ENCODE measurements at regions not wholly inside any gene's neighbourhood (a gene's known extent, or its start where the extent isn't known, plus 50 kb on each side); places are given as distances from the start of the nearest gene placed in this dataset.

DNA sequence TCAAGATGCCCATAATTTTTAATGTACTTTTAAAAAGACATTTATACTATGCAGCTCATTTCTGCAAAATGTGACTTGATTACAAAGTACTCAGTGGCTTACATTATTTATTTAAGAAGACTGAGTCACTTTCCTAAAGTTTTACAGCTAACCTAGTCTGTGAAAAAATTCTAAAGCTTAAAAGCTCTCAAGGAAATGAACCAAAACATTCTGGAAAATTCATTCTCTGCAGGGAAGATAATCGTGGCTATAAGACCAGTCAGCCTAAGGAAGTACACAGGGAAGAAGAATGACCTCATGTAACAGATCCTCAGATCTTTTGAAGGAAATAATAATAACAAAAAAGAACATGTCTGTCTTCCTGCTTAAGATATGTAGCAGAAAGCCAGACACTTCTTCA, 232.1 kb upstream of the STK17B start:
- no peaks in the 10 kb centered on the region for H4K20me1 ChIP-seq (ENCODE audit: control insufficient read depth, insufficient read depth, insufficient read length)
- H3K14ac ChIP-seq (ENCODE audit: insufficient read depth, low read length), result no peak overlapping the region
- H3K18ac ChIP-seq (ENCODE audit: insufficient read length, low read depth, low read length), result no peak overlapping the region
- no peak overlapping the region for H2BK20ac ChIP-seq (ENCODE audit: low read depth, low read length, poor library complexity, severe bottlenecking)
- H3K9me3 ChIP-seq (ENCODE audit: control insufficient read depth, low read depth, low read length), result no peaks in the 10 kb centered on the region
- no peak overlapping the region for H3K4ac ChIP-seq (ENCODE audit: low read depth, low read length)
- no peak overlapping the region for H3K56ac ChIP-seq (ENCODE audit: insufficient read length, low read depth, low read length)
- no peak overlapping the region for H4K8ac ChIP-seq (replicated peaks; ENCODE audit: insufficient read length, low read depth, low read length)
- no peak overlapping the region for H2BK5ac ChIP-seq (ENCODE audit: insufficient read length, low read length)
- Mint-ChIP-seq H3K36me3 (ENCODE audit: insufficient read depth in 1 of 3, low read depth in 3 of 3) (no peaks in the 10 kb centered on the region), H3K27me3 (ENCODE audit: low read depth) (no peaks in the 10 kb centered on the region), H3K4me3 (no peak overlapping the region), H3K4me1 (peaks cover 4% of the 10 kb centered on the region in 2 experiments; a peak in 3 of 4 replicates), H3K27ac (no peak overlapping the region), H3K9me3 (no peaks in the 10 kb centered on the region)
- H2AFZ ChIP-seq (ENCODE audit: low read length), result no peak overlapping the region
- H3K79me2 ChIP-seq (ENCODE audit: insufficient read depth, low read length), result no peaks in the 10 kb centered on the region
- WGBS (ENCODE audit: extremely low coverage, insufficient read length, low lambda C conversion rate), result no CpG with 5 or more reads among the region's 1 CpG
- H3K9ac ChIP-seq (ENCODE audit: extremely low read depth, insufficient read length, low read length), result no peak overlapping the region
- H3K79me1 ChIP-seq (ENCODE audit: insufficient read depth, low read depth, low read length, poor library complexity, severe bottlenecking), result no peaks in the 10 kb centered on the region
- H3T11ph ChIP-seq (ENCODE audit: low read length), result no peak overlapping the region
- no peak overlapping the region for H2BK12ac ChIP-seq (ENCODE audit: insufficient read length, low read depth, low read length)
- no peaks in the 10 kb centered on the region; the same call in 1 of the 2 replicates for H3K4me1 ChIP-seq (ENCODE audit: insufficient read depth, low read length)
- no peak overlapping the region for H2BK15ac ChIP-seq (ENCODE audit: low read depth, low read length)
- no peak for TF ChIP-seq CTCF (conservative IDR thresholded peaks at IDR 0.05)
- no peak overlapping the region for H3K4me2 ChIP-seq (ENCODE audit: insufficient read depth, insufficient read length, low read length)
- H2BK120ac ChIP-seq (ENCODE audit: low read depth, low read length, poor library complexity, severe bottlenecking), result no peak overlapping the region
- H4K5ac ChIP-seq (ENCODE audit: insufficient read length, low read depth, low read length), result no peak overlapping the region
- no peak overlapping the region for H3K27ac ChIP-seq (ENCODE audit: insufficient read length, low read depth, low read length)
- no peak for DNase-seq
- H3K23ac ChIP-seq (ENCODE audit: insufficient read length, low read depth, low read length), result no peak overlapping the region
- no peaks in the 10 kb centered on the region for H3K23me2 ChIP-seq (ENCODE audit: insufficient read length, low read depth, low read length, poor library complexity, severe bottlenecking)
- H2AK5ac ChIP-seq (ENCODE audit: insufficient read length, low read length), result no peak overlapping the region
- no peak overlapping the region for H4K91ac ChIP-seq (ENCODE audit: insufficient read length, low read depth, low read length)
- no peaks in the 10 kb centered on the region for H3K27me3 ChIP-seq (ENCODE audit: insufficient read depth, low read length)

Measured in H9 (cell line).